ENCODE measurements at regions not wholly inside any gene's neighbourhood (a gene's known extent, or its start where the extent isn't known, plus 50 kb on each side); places are given as distances from the start of the nearest gene placed in this dataset.

DNA sequence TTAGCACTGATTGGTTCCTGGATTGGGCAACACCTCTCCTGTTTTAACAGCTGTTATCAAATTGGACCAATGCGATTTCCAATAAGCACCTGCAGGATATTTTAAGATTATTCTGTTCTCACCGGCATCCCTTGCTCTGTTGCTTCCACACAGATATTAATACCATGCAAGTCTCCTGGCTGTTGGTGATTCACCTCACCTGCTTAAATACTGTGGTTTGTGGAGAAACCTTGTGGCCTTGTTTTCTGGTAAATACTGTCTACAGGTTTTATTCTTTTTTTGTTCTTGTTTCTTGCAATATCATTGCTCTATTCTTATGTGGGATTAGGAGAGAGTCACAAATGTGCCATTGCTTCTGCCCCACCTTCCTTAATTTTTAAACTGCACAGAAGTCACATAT is 448.1 kb upstream of the NXPH2 start:
- no peak for DNase-seq (ENCODE audit: low read depth, low spot score)
- H3K27ac ChIP-seq, result no peak overlapping the region

DNA sequence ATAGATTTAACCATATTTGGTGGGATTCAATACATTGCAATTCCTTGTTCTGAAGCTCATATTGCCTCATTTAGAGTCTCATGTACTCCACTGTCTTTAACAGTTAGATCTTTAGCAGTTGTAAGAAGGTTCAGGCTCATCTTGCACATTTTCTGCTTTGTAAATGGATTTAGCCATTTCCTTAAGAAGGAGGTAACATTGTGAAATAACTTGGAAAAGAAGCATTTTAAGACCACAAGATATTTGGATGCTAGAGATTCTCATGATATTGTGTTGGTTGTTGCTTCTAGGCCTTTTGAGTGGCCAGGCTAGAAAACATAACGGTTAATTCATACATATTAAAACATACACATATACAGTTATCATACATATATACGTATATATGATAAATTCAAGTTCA is 445.8 kb upstream of the NXPH2 start:
- no peak for DNase-seq (ENCODE audit: low read depth, low spot score)
- no peak overlapping the region for H3K27ac ChIP-seq

DNA sequence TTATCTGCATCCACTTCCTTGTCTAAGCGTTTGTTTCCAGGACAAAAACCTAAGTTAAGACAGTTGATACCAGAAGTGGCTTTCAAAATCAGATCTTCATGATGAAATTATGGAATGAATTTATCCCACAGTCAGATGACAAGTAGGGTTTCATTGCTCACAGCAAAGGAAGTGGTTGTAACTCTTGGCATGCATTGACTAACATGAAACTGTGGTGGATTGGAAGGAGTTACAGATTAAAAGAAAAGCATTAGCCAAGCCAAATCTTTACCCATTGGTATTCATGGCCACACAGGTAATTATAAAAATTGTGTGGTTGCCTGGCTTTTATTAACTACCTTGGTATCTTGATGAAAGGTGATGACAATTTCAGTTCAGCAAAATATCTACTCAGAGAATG is 438.0 kb upstream of the NXPH2 start:
- H3K27ac ChIP-seq, result no peak overlapping the region
- no peak for DNase-seq (ENCODE audit: low read depth, low spot score)

DNA sequence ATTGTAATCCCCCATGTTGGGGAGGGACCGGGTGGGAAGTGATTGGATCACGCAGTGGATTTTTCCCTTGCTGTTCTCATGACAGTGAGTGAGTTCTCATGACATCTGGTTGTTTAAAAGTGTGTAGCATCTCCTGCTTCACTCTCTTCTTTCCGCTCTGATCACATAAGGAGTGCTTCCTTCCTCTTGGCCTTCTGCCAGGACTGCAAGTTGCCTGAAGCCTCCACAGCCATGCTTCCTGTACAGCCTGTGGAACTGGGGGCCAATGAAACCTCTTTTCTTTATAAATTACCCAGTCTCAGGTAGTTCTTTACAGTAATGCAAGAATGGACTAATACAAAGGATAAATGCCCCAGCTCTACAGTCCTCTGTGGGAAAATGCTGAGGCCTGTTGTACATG is 437.5 kb upstream of the NXPH2 start:
- H3K27ac ChIP-seq, result no peak overlapping the region
- DNase-seq (ENCODE audit: low read depth, low spot score), result no peak

DNA sequence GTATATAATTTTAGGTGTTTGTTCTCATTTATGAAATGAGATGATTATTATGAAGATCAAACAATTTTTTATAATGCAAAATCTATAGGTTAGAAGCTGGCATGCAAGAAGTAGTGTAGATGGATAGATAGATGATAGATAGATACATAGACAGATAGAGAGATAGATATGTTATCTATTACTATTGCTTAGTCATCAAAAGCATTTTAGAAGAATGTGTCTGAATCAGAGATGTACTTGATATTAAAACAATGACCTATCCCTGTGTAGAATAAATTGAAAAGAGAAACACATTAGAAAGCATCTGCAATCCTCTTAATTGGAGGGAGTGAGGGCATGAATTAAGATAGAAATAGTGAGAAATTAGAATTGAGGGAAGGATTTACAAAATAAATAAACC is 436.2 kb upstream of the NXPH2 start:
- H3K27ac ChIP-seq, result no peak overlapping the region
- DNase-seq (ENCODE audit: low read depth, low spot score), result no peak

DNA sequence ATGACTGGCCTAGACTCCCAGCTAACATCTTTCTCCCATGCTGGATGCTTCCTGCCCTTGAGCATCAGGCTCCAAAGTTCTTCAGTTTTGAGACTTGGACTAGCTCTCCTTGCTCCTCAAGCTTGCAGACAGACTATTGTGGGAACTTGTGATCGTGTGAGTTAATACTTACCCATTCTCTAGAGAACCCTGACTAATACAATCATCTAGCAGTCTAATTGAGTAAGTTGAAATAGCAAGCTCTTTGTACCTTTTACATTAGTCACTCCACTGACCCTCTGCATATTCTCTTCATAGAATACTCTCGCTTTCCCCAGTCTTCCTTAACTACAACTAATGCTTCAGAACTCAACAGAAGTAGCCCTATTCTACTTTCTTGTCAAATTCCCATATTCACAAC is 434.6 kb upstream of the NXPH2 start:
- H3K27ac ChIP-seq, result no peak overlapping the region
- no peak for DNase-seq (ENCODE audit: low read depth, low spot score)

DNA sequence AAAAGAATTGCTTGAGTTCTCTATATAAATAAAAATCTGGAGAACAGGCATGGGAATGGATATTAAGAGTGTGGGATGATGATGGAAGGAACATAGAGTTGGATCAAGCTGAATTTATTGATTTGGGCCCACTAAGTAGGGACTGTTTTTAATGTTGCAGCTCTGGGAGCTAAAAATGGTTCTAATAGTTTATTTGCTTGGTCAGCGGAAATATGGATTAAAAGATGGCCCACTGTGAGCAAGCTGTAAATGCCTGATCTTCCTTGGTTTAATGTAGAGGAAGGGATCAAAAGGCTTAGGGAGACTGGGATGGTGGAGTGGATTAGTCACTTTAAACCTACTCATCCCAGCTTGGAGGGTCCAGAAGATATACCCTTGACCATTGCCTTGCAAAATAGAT is 429.4 kb upstream of the NXPH2 start:
- no peak overlapping the region for H3K27ac ChIP-seq
- no peak for DNase-seq (ENCODE audit: low read depth, low spot score)

DNA sequence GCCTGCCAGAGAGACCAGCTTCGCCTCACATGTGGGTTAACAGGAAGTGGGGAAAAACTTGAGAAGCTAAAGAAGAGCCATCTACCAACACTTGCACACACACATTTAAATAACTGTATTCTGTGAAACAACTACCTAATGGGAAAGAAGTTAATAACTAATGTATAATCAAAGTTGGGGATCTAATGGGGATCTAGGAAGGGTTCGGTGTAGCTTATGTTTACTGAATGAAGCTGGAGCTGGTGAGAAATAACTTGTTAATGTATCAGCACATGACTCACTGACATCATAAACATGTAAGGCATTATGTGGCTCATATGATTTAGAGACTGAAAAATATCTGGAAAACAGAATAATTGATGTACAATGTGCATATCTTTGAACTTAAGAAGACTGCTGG is 421.3 kb upstream of the NXPH2 start:
- H3K27ac ChIP-seq, result no peak overlapping the region

DNA sequence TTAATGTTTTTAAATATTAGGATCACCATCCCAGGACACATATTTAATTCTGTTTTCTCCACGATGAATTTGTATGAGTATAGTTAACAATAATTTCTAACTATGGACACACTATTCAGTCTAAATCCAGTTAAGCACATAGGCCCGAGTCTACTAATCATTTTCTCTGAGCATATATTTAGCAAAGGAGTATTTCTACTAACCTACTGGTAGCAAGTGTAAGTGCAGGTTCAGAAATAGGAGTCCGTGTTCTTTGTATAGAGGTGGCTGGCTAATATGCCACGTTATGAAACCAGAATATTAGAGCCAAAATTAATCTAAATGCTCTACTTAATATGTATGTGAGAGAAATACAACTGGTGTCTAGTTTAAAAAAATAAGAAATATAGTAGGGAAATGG is 416.6 kb upstream of the NXPH2 start:
- no peak overlapping the region for H3K27ac ChIP-seq
- no peak for DNase-seq (ENCODE audit: low read depth, low spot score)

More for the DNA sequence above, 421.3 kb upstream of the NXPH2 start:
- no peak for DNase-seq (ENCODE audit: low read depth, low spot score)

DNA sequence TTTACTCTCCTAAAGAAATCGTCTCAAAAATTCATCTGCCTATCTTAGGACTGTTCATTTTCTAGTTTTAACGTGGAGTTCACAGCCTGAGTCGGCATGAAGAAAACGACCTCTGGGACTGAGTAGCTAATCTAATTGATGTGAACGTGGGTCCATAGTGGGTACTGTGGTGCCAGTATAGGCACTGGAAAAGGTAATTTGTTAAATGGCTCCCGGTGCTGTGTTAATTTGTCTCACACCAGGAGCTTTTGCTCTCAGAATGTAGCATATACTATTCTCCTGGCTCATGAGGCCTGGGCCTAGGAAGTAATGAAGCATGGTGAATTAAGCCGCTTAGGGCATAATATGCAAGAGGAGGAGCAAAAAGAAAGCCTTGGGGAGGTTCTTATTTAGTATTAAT is 414.4 kb upstream of the NXPH2 start:
- no peak overlapping the region for H3K27ac ChIP-seq
- DNase-seq (ENCODE audit: low read depth, low spot score), result no peak

DNA sequence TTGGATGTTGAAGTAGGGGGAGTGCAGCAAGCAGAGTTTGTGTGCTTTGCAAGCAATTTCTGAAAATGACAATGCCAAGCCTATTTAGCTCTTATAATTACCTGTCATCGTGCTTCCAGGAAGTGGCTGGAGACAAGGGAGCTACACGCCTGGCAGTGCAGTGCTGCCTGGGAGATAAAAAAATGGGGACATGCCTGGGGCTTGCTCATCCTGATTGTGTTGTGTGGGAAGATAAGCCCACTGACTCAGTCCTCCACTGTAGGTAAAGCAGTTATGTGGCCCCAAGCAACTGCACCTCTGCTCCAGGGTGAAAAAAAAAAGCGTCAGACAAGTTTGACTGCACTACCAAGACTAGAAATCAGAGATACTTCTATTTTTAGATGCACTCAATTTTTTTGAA is 396.9 kb upstream of the NXPH2 start:
- no peak for DNase-seq (ENCODE audit: low read depth, low spot score)
- H3K27ac ChIP-seq, result no peak overlapping the region

DNA sequence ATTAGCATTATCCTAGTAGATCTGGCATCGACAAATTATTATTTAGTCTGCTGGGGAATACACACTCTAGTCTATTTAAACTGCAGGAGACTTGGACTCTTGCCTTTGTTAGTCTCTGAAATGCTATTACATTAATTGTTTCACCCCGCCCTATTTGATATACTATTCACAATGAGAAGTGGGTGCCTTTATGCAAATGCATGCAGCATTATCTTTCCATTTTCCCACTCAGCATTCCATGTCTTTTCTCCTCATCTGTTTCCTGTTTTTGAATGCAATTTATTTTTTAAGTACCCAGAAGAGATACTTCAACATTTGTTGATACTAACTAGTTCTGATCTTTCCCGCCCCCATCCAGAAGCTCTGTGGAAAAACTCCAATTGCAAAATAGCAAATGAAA is 395.3 kb upstream of the NXPH2 start:
- H3K27ac ChIP-seq, result no peak overlapping the region
- no peak for DNase-seq (ENCODE audit: low read depth, low spot score)

DNA sequence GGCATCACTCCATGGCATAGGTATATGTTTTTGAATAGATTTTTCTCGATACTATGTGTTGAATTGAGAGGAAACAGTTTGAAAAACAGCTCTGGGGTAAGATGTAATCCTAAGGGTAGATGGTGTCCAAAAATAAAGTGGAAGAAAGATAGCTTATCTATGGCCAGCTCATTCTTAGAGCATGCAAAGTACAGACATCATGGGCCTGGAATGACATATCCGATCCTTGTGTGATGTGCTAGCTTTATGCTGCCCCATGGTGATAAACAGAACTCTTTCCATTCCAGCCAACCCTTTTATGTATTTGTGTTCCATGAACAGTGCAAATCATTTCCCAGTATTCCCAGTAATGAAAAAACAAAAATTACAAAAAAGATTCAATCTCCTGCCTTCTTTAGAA is 390.2 kb upstream of the NXPH2 start:
- no peak for DNase-seq (ENCODE audit: low read depth, low spot score)
- no peak overlapping the region for H3K27ac ChIP-seq

DNA sequence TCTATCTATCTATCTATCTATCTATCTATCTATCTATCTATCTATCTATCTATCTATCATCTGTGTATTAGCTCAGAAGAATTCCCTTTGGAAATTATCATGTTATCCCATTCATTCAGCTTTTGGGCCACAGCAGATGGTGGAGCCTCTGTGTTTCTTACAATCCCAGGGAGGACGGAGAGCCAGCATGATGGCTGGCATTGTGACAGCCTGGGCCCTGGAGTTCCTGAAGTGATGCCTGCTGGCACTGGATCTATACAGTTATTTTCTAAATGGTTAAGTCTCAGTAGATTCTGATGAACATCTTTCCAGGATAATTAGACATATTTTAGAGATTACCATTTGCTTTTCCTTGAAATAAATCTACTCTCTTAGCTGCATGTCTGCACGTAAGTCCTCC is 385.4 kb upstream of the NXPH2 start:
- DNase-seq (ENCODE audit: low read depth, low spot score), result no peak
- no peak overlapping the region for H3K27ac ChIP-seq

DNA sequence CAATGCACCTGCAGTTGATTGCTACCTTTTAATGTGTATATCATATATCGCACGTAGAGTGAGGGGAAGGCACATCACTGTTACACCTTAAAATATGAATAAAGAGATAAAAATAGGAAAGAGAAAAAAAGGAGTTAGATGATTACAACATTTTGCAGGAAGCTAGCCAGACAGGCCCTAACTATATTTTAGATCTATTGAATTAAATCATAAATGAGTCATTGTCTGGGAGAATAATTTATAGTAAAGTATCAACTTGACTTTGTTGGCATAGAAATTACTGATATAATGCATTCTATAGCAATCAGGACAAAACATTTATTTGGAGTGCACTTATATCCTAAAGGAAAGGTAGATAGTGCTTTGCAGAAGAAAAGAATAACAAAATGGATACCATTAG is 384.9 kb upstream of the NXPH2 start:
- H3K27ac ChIP-seq, result no peak overlapping the region
- no peak for DNase-seq (ENCODE audit: low read depth, low spot score)

DNA sequence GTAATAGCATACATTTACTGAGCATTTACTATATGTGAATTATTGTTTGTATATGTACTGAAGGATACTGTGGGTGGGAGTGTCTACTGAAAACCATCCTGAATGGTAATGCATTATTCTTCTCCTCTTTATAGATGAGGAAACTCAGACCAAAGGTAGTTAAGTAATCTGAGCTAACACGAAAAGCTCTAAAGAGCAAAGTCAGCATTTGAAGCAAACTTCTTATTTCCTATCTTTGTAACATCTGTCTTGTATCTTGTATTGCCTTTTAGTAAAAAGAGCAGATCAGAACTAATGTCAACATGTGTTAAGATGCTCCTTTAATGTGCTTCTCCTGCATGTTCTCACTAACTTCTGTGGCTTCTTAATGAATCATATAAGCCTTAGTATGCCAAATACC is 382.8 kb upstream of the NXPH2 start:
- no peak for DNase-seq (ENCODE audit: low read depth, low spot score)
- no peak overlapping the region for H3K27ac ChIP-seq

DNA sequence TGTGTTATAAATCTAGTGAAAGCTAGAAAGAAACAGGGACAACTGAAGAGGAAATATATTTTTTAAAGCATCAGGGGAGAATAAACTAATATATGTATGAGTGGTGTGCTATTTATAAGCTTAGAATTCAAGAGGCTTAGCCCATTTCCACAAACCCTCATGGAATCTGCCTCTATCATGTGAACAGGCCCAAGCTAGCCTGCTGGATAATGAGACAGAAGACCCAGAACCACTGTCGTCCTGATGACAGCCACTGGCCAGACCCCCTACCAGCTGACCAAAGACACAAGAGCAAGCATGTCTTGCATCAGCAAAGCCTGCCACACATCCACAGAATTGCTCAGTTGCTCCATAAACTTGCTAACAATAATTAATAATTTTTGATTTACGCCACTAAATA is 382.3 kb upstream of the NXPH2 start:
- no peak for DNase-seq (ENCODE audit: low read depth, low spot score)
- H3K27ac ChIP-seq, result no peak overlapping the region

DNA sequence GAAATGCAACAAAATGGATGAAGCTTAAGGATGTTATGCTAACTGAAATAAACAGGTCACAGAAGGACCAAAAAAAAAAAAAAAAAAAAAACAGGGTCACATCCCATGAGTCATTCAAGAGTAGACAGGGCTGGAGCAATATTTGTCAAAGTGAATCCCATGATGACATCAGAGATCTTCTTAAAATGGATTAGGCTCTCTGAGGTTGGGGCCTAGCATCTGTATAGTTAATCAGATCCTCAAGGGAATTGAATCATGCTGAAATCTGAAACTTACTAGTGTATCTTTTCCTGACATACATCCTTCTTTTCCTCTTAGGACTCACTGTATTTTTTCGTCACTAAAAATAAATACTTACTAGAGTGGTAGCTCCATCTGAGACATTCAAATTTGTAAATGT is 380.6 kb upstream of the NXPH2 start:
- no peak overlapping the region for H3K27ac ChIP-seq
- no peak for DNase-seq (ENCODE audit: low read depth, low spot score)

DNA sequence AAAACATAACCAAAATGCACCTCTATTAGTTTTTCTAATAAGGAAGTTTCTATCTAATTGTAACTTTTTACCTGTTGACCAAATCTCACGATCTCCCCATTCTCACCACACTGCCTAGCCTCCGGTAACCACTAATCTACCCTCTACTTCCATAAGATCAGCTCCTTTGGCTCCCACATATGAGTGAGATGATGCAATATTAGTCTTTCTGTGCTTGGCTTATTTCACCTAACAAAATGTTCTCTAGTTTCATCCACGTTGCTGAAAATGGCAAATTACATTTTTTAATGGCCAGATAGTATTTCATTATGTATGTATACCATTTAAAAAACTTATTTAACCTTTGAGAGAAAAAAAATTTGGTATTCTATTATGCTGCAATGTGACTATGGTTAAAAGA is 379.0 kb upstream of the NXPH2 start:
- no peak for DNase-seq (ENCODE audit: low read depth, low spot score)
- H3K27ac ChIP-seq, result no peak overlapping the region

DNA sequence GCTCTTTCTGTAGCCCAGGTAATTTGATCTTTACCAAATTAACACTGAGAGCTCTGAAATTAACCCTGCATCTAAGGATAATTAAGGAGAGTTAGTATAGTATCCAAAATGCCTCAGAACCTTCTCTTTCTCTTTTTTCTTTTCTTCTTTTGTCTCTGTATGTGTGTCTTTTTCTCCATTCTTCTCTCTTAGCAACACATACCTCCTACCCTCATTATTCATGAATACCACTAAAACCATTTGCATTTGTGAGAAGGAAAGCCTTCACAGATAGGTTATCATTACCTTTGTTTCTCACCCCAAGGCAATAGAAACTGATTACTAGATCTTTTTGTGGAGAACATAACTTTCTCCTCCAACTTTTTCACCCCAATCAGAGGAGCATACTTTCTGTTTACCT is 376.5 kb upstream of the NXPH2 start:
- H3K27ac ChIP-seq, result no peak overlapping the region
- DNase-seq (ENCODE audit: low read depth, low spot score), result no peak

DNA sequence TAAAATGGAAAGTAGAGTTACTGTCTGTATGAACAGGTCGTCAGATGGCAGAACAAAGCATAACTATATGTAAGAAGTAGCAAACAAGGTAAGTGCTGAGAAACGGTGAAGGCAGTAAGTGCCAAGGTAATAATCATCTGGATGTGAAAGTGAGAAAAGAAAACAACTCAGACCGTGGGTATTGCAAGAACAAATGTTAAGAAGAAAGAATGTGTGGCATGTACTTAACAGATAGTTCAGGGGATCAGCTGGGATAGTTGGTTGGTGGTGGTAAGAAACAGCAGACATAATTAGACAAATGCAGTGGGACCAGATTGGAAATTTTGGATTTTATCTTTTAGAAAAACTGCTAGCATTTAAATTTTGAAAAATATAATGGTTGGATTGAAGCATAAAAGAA is 375.8 kb upstream of the NXPH2 start:
- H3K27ac ChIP-seq, result no peak overlapping the region
- DNase-seq (ENCODE audit: low read depth, low spot score), result no peak

DNA sequence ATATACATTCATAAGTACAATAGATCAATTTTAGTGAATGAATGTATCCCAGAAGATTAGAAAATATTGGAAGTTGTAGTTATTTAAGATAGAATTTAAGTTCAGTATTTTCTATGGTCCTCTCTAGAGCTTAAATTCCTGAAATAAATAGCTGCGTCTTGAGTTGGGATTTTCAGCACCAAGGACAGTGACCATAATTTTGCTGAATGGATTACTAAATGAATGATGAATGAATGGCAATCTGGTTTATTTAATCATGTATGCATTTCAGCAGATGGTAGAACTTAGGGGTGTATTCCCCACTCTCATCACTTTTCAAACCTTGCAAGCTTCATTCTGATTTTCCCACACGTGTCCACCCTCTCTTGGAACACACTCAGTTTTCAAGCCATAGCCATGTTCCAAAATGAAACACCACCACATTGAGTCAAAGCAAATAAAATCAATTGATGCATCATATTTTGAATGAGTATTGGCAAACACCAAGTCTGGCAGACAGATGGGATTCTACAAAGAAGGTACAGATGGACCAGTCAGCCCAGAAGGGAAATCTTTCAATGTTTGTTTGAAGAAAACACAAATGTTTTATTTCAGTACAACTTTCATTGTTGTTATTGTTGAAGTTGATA is 362.2 kb upstream of the NXPH2 start:
- DNase-seq (ENCODE audit: low read depth, low spot score), result no peak
- H3K27ac ChIP-seq, result no peak overlapping the region

DNA sequence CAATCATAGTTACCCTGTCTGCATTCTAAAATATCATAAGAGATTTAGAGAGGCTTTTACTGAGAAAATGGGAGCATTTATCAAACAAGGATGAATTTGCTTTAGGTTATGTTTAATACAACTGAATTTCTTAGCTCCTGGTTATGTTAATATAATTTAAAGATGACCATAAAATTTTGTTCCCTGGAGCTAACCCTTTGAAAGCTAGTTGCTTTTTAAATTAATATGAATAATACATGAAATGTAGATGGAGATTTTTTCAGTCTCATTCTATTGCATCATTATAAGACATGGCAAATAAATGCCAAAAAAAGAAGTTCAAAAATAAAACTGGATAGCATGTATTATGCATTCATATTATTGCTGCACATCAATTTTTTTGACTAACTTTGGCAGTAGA is 344.1 kb upstream of the NXPH2 start:
- no peak for DNase-seq (ENCODE audit: low read depth, low spot score)
- no peak overlapping the region for H3K27ac ChIP-seq
